GM23248 (cell line): ENCODE measurements at regions not wholly inside any gene's neighbourhood (a gene's known extent, or its start where the extent isn't known, plus 50 kb on each side); places are given as distances from the start of the nearest gene placed in this dataset.

Experiments
- EZH2 ChIP-seq: fragments of 200-600 bp; sonication (generic); IDR thresholded peaks from 2 replicates; pipeline ENCODE4 v1.6.1; 2018; ENCODE audit warnings: antibody characterized with exemption, mild to moderate bottlenecking; ENCODE audit not compliant: insufficient read depth, poor library complexity, severe bottlenecking
- EZH2phosphoT487 ChIP-seq: fragments of 200-600 bp; sonication (generic); IDR thresholded peaks from 2 replicates; pipeline ENCODE4 v1.6.1; 2018; ENCODE audit warnings: antibody characterized with exemption, moderate library complexity, mild to moderate bottlenecking, low read depth; ENCODE audit not compliant: insufficient read depth

DNA sequence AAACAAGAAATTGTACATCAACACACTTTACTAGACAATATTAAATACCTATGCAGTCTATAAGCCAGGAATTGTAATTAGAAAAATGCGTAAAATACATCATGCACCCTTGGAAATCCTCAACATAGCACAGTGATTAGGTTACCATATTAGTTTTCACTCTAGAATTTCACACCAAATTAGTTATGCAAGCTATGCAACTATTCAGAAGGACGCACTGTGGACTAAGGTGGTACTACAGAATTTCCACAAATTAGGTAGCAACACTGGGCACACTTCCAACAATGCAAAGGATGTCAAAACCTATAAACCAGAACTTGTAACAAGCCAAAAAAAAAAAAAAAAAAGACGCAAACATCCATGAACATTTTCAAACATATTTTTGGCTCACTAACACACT lies 71.1 kb upstream of the ZCCHC13 start:
- no peak for TF ChIP-seq EZH2
- no peak for TF ChIP-seq EZH2phosphoT487
